ENCODE measurements at regions not wholly inside any gene's neighbourhood (a gene's known extent, or its start where the extent isn't known, plus 50 kb on each side); places are given as distances from the start of the nearest gene placed in this dataset.

- no peak for TF ChIP-seq CTCF (conservative IDR thresholded peaks at IDR 0.05; ENCODE audit: low read length)
- TF ChIP-seq EZH2phosphoT487 (IDR thresholded peaks at IDR 0.05; ENCODE audit: borderline replicate concordance, low read depth, low read length): no peak
Measured at GRCh38 chr1:81553503-81553902, 247.2 kb upstream of the ADGRL2 start.
